ENCODE measurements at regions not wholly inside any gene's neighbourhood (a gene's known extent, or its start where the extent isn't known, plus 50 kb on each side); places are given as distances from the start of the nearest gene placed in this dataset.

GRCh38 chr2:134110532-134110931, 143.3 kb upstream of the MGAT5 start:
- TF ChIP-seq POLR2A (IDR thresholded peaks at IDR 0.05; ENCODE audit: extremely low read depth, insufficient read length) (no peak), CTCF (IDR thresholded peaks at IDR 0.05; ENCODE audit: low read depth, low read length) (no peak), MYC (IDR thresholded peaks at IDR 0.05; ENCODE audit: low read depth, low read length) (no peak)

Measured in NB4 (cell line).